ENCODE measurements at regions not wholly inside any gene's neighbourhood (a gene's known extent, or its start where the extent isn't known, plus 50 kb on each side); places are given as distances from the start of the nearest gene placed in this dataset.

DNA sequence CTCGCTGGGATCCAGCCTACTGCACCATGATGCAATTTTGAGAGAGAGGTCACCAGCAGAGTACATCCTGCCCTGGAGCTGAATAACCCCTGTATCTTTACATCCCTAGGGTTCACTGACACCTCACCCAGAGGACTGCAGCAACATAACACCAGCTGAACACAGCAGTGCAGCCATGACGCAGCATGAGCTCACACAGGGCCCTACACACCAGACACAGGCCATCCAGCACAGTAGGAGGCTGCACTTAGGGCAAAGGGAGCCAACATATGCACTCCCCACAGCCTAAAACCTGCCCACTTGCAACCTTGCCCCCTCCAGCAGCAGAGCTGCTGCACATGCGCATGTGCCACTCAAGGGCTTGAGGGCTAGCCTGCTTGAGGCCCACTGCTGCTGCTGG lies 157.3 kb upstream of the SMARCA2 start:
- TF ChIP-seq FOXM1 (IDR thresholded peaks at IDR 0.05; ENCODE audit: borderline replicate concordance, low read depth), result no peak

DNA sequence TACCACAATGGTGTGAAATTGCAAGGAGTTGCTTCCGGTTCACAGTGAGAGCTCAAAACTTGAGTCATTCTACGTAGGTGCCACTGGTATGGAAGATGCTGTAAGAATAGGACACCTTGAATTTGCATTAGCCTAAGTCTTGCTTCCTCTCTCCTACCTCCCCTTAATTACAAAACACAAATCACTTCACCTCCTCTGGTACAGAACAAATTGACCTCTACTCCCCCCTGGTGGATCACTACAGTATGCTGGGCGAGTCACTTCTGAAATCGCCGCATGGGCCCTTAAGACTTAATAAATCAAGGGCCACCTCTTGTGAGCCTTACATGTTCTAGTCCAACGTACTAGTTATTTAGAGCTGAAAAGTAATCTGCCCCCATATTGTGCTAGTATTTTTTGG lies 145.3 kb upstream of the SMARCA2 start:
- TF ChIP-seq EP300 (IDR thresholded peaks at IDR 0.05; ENCODE audit: borderline replicate concordance), result no peak
- no peak for TF ChIP-seq ZBTB7A (IDR thresholded peaks at IDR 0.05; ENCODE audit: low read depth)
- TF ChIP-seq RAD21 (IDR thresholded peaks at IDR 0.05; ENCODE audit: low read depth), result peak; percentile 68

DNA sequence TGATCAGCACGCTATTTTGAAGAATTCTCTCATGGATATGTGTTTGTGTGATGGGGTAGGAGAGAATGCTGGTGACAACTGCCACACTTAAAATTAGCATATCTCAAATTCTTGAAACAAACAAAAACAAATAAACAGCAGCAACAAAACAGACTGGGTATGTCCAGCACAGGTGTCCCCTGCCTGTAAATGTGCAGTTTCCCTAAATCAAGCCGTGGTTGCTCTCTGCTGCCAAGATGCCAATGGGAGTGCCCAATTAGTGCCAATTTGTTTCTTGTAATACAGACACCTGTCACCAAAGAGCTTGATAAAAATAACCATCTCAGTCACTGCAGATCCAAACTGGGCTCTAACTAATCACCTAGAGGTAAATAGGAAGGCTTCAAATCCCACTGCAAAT lies 144.2 kb upstream of the SMARCA2 start:
- TF ChIP-seq FOXM1 (IDR thresholded peaks at IDR 0.05; ENCODE audit: borderline replicate concordance, low read depth), result no peak
- TF ChIP-seq ZBTB7A (IDR thresholded peaks at IDR 0.05; ENCODE audit: low read depth), result no peak
- TF ChIP-seq EP300 (IDR thresholded peaks at IDR 0.05; ENCODE audit: borderline replicate concordance), result no peak
- TF ChIP-seq CEBPB (IDR thresholded peaks at IDR 0.05), result no peak
- no peak for TF ChIP-seq RAD21 (IDR thresholded peaks at IDR 0.05; ENCODE audit: low read depth)
- TF ChIP-seq EGR1 (IDR thresholded peaks at IDR 0.05), result no peak
- TF ChIP-seq NFIC (IDR thresholded peaks at IDR 0.05), result no peak
- TF ChIP-seq TAF1 (IDR thresholded peaks at IDR 0.05; ENCODE audit: low read depth), result no peak
- no peak for TF ChIP-seq TEAD4 (IDR thresholded peaks at IDR 0.05)
- TF ChIP-seq, protein P1, sequence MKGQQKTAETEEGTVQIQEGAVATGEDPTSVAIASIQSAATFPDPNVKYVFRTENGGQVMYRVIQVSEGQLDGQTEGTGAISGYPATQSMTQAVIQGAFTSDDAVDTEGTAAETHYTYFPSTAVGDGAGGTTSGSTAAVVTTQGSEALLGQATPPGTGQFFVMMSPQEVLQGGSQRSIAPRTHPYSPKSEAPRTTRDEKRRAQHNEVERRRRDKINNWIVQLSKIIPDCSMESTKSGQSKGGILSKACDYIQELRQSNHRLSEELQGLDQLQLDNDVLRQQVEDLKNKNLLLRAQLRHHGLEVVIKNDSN (IDR thresholded peaks at IDR 0.05), result no peak
- TF ChIP-seq CREB1 (IDR thresholded peaks at IDR 0.05; ENCODE audit: low read depth), result no peak

DNA sequence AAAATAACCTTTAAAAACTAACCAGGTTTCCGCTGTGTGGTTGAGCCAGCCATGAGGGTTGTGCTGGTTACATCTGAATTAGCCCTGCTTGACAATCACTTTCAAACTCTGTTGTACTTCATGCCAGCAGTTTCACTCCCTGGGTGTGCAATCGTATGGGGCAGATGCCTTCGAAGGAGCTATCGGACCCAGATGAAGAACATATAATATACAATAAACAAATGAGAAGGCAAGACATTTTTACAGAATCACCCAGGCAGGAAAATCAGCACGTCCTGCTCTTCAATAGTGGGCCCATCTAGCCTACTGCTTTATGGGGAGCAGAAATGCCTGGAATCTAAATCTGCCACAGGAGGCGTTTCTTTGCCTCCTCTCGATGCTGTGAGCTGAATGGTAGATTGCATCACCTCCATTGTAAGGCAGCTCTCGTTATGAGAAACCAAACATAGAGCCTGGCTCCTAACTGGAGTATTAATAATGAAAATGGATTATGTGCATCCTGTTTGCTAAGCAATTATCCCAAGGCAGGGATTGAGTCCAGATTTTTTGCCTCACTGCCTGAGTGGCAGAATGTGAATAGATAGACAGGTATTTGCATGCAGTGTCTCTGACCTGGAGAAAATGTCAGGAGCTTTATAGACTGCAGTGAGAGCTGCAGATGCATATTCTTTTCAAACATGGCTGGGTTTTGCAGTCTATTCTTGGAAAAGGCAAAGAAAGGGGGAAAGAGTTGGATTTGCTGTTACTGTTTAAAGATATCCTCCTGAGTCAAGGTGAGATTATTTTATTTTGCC lies 143.3 kb upstream of the SMARCA2 start:
- peak; percentile 68; the same call in 1 of the 2 replicates for TF ChIP-seq TEAD4 (IDR thresholded peaks at IDR 0.05)
- no peak for TF ChIP-seq CREB1 (IDR thresholded peaks at IDR 0.05; ENCODE audit: low read depth)
- peak; percentile 93 for TF ChIP-seq CEBPB (IDR thresholded peaks at IDR 0.05)

DNA sequence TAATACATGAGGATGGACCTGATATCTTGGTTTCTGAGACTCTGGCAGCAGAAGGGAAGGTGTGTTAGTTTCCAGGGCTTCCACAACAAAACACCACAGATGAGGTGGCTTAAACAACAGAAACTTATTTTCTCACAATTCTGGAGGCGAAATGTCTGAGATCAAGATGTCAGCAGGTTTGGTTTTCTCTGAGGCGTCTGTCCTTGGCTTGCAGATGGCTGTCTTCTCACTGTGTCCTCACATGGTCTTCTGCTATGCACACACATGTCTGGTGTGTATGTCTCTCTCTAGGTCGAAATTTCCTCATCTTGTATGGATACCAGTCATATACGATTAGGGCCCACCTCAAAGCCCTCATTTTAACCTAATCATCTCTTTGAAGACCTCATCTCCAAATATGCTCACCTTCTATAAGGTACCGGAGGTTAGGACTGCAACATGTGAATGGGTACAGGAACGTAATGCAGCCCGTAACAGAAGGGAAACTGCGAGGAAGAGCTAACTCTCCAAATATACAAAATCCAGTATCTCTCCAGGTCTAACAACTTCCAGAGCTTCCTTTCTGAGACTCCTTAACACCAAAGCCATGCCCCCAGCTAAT lies 139.8 kb upstream of the SMARCA2 start:
- TF ChIP-seq ZBTB7A (IDR thresholded peaks at IDR 0.05; ENCODE audit: low read depth) (no peak), FOXM1 (IDR thresholded peaks at IDR 0.05; ENCODE audit: borderline replicate concordance, low read depth) (no peak), TEAD4 (IDR thresholded peaks at IDR 0.05) (no peak)

DNA sequence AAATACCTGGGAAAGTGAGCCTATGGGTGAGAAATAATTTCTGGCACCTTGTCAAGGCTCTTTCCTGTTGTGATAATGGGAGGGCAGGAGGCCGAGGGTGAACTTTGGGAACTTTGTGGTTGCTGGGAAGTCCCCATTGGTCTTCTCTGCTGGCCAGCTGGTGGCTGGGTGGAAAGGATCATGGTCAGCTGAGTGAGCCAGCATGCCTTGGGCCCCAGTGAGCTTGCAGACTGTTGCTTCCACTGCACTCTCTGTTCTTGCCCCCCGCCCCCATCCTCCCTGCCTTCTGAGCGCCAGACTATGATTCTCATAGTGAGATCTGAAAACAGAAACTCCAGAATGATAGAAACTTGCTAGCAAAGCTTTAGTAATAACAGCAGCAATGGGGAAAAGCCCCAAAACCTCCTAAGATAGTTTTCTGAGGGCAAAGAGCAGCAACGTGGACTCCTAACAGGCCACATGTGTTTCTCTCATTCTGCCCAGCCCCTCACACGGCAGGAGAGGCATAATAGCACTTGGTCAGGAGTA lies 139.2 kb upstream of the SMARCA2 start:
- TF ChIP-seq CREB1 (IDR thresholded peaks at IDR 0.05; ENCODE audit: low read depth), result no peak
- TF ChIP-seq RAD21 (IDR thresholded peaks at IDR 0.05; ENCODE audit: low read depth), result no peak
- TF ChIP-seq, protein P1 (IDR thresholded peaks at IDR 0.05), result no peak
- TF ChIP-seq FOXM1 (IDR thresholded peaks at IDR 0.05; ENCODE audit: borderline replicate concordance, low read depth), result no peak
- TF ChIP-seq, protein P2, sequence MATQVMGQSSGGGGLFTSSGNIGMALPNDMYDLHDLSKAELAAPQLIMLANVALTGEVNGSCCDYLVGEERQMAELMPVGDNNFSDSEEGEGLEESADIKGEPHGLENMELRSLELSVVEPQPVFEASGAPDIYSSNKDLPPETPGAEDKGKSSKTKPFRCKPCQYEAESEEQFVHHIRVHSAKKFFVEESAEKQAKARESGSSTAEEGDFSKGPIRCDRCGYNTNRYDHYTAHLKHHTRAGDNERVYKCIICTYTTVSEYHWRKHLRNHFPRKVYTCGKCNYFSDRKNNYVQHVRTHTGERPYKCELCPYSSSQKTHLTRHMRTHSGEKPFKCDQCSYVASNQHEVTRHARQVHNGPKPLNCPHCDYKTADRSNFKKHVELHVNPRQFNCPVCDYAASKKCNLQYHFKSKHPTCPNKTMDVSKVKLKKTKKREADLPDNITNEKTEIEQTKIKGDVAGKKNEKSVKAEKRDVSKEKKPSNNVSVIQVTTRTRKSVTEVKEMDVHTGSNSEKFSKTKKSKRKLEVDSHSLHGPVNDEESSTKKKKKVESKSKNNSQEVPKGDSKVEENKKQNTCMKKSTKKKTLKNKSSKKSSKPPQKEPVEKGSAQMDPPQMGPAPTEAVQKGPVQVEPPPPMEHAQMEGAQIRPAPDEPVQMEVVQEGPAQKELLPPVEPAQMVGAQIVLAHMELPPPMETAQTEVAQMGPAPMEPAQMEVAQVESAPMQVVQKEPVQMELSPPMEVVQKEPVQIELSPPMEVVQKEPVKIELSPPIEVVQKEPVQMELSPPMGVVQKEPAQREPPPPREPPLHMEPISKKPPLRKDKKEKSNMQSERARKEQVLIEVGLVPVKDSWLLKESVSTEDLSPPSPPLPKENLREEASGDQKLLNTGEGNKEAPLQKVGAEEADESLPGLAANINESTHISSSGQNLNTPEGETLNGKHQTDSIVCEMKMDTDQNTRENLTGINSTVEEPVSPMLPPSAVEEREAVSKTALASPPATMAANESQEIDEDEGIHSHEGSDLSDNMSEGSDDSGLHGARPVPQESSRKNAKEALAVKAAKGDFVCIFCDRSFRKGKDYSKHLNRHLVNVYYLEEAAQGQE (IDR thresholded peaks at IDR 0.05; ENCODE audit: low read depth), result no peak
- TF ChIP-seq YY1 (IDR thresholded peaks at IDR 0.05; ENCODE audit: low read depth), result no peak
- no peak for TF ChIP-seq TCF12 (IDR thresholded peaks at IDR 0.05; ENCODE audit: low read depth)
- no peak for TF ChIP-seq EP300 (IDR thresholded peaks at IDR 0.05; ENCODE audit: borderline replicate concordance)
- no peak for TF ChIP-seq EGR1 (IDR thresholded peaks at IDR 0.05)
- no peak for TF ChIP-seq CEBPB (IDR thresholded peaks at IDR 0.05)
- no peak for TF ChIP-seq TEAD4 (IDR thresholded peaks at IDR 0.05)
- TF ChIP-seq NFIC (IDR thresholded peaks at IDR 0.05), result no peak
- no peak for TF ChIP-seq ZBTB7A (IDR thresholded peaks at IDR 0.05; ENCODE audit: low read depth)

DNA sequence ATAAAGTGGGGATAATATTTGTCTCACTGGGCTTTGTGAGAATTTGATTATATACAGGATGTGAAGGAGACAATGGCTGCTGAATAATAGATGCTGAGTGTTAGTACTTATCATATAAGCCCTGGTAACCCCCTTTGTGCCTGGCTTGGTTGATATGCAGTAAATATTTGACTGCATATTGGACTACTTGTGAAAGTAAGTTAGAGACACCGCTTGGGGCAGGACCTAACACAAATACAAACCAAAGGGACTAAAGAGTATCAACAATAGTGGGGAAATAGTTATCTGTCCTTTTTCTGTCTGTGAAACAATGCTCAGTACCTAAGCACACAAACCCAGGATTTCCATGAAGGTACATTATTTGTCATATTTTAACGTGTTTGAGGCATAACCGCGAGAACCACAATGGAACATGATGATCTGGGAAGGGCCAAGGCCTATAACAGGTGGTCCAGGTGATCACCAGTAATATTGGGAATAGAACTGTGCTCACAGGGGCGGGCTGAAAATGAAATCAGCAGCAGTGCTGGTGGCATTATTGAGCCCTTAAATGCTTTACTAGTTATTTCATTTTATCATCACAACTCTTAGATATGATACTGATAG lies 138.2 kb upstream of the SMARCA2 start:
- TF ChIP-seq, protein P1 (IDR thresholded peaks at IDR 0.05), result no peak
- TF ChIP-seq, protein P3, sequence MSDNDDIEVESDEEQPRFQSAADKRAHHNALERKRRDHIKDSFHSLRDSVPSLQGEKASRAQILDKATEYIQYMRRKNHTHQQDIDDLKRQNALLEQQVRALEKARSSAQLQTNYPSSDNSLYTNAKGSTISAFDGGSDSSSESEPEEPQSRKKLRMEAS (IDR thresholded peaks at IDR 0.05), result no peak
- TF ChIP-seq EGR1 (IDR thresholded peaks at IDR 0.05), result no peak
- no peak for TF ChIP-seq TCF12 (IDR thresholded peaks at IDR 0.05; ENCODE audit: low read depth)
- TF ChIP-seq TEAD4 (IDR thresholded peaks at IDR 0.05), result no peak
- TF ChIP-seq EP300 (IDR thresholded peaks at IDR 0.05; ENCODE audit: borderline replicate concordance), result no peak
